Inflammatory macrophage treated with lipopolysaccharide for 4 hours (primary cell): ENCODE measurements at regions not wholly inside any gene's neighbourhood (a gene's known extent, or its start where the extent isn't known, plus 50 kb on each side); places are given as distances from the start of the nearest gene placed in this dataset.
"Not testable (repeated sequence)": the region's sequence is repeated elsewhere in the genome, so short reads cannot be mapped to it uniquely, and the experiment has no call there.

Experiments used
- DNase-seq: peaks from one replicate; pipeline ENCODE4 v3.0.0-alpha.2; 2020

- not testable (repeated sequence) for DNase-seq
Measured at GRCh38 chr5:34189752-34190411, 146.9 kb upstream of the C1QTNF3 start.

DNA sequence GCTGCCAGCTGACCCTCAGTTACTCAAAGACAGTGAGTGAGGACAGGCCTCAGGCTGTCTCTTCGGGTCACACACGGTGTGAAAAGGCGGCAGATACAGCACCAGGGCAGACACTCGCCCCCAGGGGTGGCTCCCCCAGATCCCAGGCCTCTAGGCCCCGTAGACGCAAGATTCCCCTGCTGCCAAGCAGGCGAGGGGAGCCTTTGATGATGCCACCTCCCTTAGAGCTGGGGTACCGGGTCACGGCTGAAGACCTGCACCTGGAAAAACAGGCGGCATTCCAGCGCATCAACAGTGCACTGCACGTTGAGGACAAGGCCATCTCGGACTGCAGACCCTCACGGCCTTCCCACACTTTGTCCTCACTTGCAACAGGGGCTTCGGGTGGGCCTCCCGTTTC is 147.5 kb upstream of the C1QTNF3 start:
- not testable (repeated sequence) for DNase-seq

GRCh38 chr5:34191279-34191744 is 148.3 kb upstream of the C1QTNF3 start:
- DNase-seq = not testable (repeated sequence)

DNA sequence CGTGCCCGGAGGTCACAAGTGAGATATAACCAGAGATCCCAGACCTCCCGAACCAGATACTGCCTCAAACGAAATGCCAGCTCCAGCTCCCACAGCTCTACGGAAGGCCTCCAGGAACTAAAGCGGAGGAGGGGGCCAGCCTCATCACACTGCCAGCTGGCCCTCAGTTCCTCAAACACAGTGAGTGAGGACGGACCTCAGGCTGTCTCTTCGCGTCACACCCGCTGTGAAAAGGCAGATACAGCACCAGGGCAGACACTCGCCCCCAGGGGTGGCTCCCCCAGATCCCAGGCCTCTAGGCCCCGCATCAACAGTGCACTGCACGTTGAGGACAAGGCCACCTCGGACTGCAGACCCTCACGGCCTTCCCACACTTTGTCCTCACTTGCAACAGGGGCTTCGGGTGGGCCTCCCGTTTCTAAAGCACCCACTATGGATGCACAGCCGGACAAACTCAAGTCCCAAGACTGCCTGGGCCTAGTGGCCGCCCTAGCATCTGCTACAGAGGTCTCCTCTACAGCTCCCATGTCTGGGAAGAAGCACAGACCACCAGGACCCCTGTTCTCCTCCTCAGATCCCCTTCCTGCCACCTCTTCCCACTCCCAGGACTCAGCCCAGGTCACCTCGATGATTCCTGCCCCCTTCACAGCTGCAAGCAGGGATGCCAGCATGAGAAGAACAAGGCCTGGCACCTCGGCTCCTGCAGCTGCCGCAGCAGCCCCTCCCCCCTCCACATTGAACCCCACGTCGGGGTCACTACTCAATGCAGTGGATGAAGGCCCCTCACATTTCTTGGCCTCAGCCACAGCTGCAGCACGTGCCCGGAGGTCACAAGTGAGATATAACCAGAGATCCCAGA is 149.3 kb upstream of the C1QTNF3 start:
- not testable (repeated sequence) for DNase-seq

- not testable (repeated sequence) for DNase-seq
Measured at GRCh38 chr5:34192923-34193262, 149.9 kb upstream of the C1QTNF3 start.

- not testable (repeated sequence) for DNase-seq
Measured at GRCh38 chr5:34193297-34193696, 150.3 kb upstream of the C1QTNF3 start.

GRCh38 chr5:34193804-34194203 is 150.8 kb upstream of the C1QTNF3 start:
- DNase-seq = not testable (repeated sequence)

DNA sequence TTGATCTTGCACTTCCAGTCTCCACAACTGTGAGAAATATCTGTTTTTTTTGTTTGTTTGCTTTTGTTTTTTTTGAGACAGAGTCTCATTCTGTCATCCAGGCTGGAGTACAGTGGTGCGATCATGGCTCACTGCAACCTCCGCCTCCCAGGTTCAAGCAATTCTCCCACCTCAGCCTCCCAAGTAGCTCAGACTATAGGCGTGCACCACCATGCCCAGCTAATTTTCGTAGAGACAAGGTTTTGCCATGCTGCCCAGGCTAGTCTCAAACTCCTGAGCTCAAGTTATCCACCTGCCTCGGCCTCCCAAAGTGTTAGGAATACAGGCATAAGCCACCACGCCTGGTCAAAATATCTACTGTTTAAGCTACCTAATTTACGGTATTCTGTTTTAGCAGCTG is 153.1 kb upstream of the C1QTNF3 start:
- DNase-seq = not testable (repeated sequence)

DNA sequence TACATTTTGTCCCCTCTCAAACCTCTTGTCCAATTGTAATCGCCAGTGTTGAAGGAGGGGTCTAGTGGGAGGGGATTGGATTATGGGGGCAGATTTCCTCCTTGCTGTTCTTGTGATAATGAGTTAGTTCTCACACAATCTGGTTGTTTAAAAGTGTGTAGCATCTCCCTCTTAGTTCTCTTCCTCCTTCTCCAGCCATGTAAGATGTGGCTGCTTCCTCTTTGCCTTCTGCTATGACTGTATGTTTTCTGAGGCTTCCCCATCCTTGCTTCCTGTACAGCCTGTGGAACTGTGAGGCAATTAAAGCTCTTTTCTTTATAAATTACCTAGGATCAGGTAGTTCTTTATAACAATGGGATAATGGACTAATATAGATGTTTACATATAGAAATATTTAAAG is 162.3 kb upstream of the C1QTNF3 start:
- DNase-seq = peak; percentile 22

DNA sequence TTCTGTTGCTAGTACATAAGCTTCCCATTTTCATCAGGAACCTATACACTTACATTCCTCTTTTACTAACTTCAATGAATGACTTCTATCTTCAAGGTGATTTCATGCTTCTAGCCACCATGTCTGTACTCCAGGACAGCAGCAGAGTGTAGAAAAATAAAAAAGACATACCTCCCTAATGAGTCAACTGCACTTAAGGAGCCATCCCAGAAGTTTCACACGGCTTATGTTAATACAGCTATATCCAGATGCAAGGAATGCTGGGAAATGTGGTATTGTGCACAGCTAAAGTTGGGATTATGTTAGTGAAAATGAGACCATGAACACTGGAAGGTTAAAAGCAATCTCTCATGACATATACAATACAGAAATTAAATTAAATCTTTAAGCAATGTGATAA is 174.4 kb upstream of the C1QTNF3 start:
- not testable (repeated sequence) for DNase-seq

- not testable (repeated sequence) for DNase-seq
Measured at GRCh38 chr5:34221329-34222073, 178.5 kb upstream of the C1QTNF3 start.

- not testable (repeated sequence) for DNase-seq
Measured at GRCh38 chr5:34223158-34223557, 180.1 kb upstream of the C1QTNF3 start.

DNA sequence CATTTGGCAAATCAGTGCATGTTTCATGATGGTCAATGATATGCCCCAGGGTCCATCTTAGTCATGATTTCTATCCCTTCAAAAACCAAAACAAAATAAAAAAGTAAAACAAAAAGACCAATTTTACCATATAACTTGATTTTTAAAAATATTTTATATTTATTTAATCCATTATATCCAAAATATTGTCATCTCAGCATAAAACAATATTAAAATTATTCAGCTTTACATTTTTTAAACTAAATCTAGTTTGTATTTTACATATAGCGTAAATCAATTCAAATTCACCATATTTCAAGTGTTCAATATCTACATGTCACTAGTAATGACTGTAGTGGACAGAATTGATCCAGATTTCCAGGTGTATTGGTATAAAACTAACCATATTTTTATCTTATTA is 187.4 kb upstream of the C1QTNF3 start:
- DNase-seq = not testable (repeated sequence)

DNA sequence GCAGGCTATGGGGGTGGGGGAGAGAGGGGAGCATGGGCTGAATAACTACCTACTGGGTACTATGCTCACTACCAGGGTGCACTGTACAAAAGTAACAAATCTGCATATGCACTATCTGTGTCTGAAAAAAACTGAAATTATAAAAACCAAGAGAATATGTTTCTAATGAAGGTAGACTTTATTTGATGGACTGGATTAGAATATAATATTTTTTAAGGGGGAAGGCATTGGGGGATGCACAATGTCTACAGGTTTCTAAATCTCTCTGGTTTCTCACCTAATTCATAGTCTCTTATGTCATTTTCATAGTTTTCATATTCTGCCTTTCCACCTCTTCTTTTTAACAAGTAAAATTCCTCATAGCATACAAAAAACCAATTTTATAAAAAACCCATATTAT is 200.8 kb upstream of the C1QTNF3 start:
- not testable (repeated sequence) for DNase-seq

GRCh38 chr5:34244281-34245031 is 201.4 kb upstream of the C1QTNF3 start:
- peak; percentile 35 for DNase-seq

DNA sequence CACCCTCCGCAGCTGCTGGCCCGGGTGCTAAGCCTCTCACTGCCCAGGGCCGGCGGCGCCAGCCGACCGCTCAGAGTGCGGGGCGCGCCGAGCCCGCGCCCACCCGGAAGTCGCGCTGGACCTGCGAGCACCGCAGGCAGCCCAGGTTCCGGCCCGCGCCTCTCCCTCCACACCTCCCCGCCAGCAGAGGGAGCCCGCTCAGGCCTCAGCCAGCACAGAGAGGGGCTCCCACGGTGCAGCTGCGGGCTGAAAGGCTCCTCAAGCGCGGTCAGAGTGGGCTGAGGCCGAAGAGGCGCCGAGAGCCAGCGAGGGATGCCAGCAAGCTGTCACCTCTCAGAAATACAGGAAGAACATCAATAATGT is 202.0 kb upstream of the C1QTNF3 start:
- DNase-seq = not testable (repeated sequence)

DNA sequence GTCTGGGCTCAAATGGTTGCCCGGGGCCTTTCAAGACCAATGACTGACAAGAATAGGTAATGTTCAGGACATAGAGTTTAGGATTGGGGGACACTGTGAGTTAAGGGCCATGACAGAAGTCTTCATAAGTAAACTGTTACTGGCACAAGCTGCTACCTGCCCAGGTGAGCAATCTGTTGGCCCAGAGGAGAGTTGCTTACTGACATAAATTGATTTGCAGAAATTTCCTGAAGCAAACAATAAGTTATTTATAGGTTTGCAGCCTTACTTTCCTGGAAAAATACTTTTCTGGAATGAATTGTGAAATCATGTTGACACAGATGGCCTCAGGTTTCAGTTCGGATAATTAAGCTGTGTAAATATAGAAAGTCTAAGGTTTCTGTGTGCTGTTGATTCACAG is 202.8 kb upstream of the C1QTNF3 start:
- not testable (repeated sequence) for DNase-seq

- DNase-seq = not testable (repeated sequence)
Measured at GRCh38 chr5:34258598-34258997, 215.6 kb upstream of the C1QTNF3 start.

DNA sequence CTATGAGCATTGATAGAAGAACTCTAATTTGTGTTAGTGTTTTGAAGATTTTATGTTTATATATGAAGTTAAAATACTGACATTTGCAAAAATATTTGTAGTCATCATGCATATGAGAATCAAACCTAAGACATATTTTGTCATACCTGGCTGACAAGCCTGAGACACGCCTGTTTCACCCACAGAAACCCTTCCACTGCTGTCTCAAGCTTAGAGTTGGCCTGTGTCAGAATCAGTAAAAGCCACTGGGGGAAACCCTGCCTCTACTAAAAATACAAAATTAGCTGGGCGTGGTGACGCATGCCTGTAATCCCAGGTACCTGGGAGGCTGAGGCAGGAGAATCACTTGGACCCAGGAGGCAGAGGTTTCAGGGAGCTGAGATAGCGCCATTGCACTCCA is 218.0 kb upstream of the C1QTNF3 start:
- not testable (repeated sequence) for DNase-seq

DNA sequence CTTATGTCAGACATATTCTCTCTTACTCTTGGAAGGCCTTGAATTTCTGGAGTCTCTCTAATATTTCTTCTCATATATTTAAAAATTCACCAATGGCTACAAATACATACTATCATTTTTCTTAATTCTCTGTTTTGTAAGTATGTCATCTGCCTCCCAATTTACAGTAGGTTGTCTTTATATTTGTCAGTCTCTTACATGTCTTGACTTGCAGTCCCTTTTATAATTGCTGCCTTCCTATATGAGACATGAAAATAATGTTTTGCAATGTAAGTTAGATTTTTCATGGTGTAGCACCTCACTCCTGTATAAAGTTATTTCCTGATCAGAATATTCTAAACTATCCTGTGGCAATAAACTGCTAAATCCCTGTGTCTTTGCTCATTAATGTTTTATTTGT is 223.1 kb upstream of the C1QTNF3 start:
- not testable (repeated sequence) for DNase-seq

- not testable (repeated sequence) for DNase-seq
Measured at GRCh38 chr5:34296759-34297158, 253.7 kb upstream of the C1QTNF3 start.

- not testable (repeated sequence) for DNase-seq
Measured at GRCh38 chr5:34329201-34329600, 286.2 kb upstream of the C1QTNF3 start.
